PC-3 (cell line): ENCODE measurements at regions not wholly inside any gene's neighbourhood (a gene's known extent, or its start where the extent isn't known, plus 50 kb on each side); places are given as distances from the start of the nearest gene placed in this dataset.

Experiments
- CTCF ChIP-seq: fragments of 300-600 bp; sonication (generic); conservative IDR thresholded peaks from 2 replicates; pipeline ENCODE4 v1.5.1; 2017; ENCODE audit warnings: antibody characterized with exemption, low read depth, mild to moderate bottlenecking, low read length
- EZH2 ChIP-seq: fragments of 300-600 bp; sonication (generic); IDR thresholded peaks from one replicate; pipeline ENCODE4 v1.6.1; 2017; ENCODE audit warnings: antibody characterized with exemption, mild to moderate bottlenecking, low read length; ENCODE audit not compliant: unreplicated experiment

GRCh38 chr5:91727463-91727862, 344.3 kb upstream of the ARRDC3 start:
- TF ChIP-seq EZH2, result no peak
- TF ChIP-seq CTCF, result no peak
